Panc1 (cell line): ENCODE measurements at regions not wholly inside any gene's neighbourhood (a gene's known extent, or its start where the extent isn't known, plus 50 kb on each side); places are given as distances from the start of the nearest gene placed in this dataset.

ENCODE experiments used
- ATAC-seq: fragments of 200-7000 bp; cut with Tn5 transposase; 2 replicates; pipeline ENCODE4 v1.9.1; 2020; ENCODE audit warnings: mild to moderate bottlenecking, moderate library complexity
- BruUV-seq: library from RNA; stranded (reverse); fragments of 400-500 nt; replicated peaks from 2 replicates; lab custom pipeline; 2021; lab: Mats Ljungman, UMichigan
- CTCF ChIA-PET: fragments of 300-600 bp; sonication (Branson Sonifier 250); formaldehyde crosslinking; loops from one replicate; lab custom pipeline; 2022; ENCODE audit warnings: antibody characterized with exemption; lab: Charles Lee
- POLR2A ChIA-PET: fragments of 300-600 bp; sonication (Branson Sonifier 250); formaldehyde crosslinking; loops from one replicate; lab custom pipeline; 2022; ENCODE audit warnings: antibody characterized with exemption; lab: Charles Lee
- DNase-seq: peaks from one replicate; pipeline ENCODE4 v3.0.0-alpha.2; 2010; ENCODE audit warnings: low read depth, low spot score
- H3K27ac ChIP-seq: 2 replicates; pipeline ENCODE4 v1.5.1; 2011; ENCODE audit warnings: mild to moderate bottlenecking, low read length, inconsistent platforms
- H3K27me3 ChIP-seq: fragments of 200-500 bp; sonication (Bioruptor generic); 2 replicates; pipeline ENCODE4 v1.6.0; 2014; ENCODE audit warnings: low read length, inconsistent platforms; ENCODE audit not compliant: control insufficient read depth, insufficient read depth
- H3K36me3 ChIP-seq: fragments of 200-500 bp; sonication (Bioruptor generic); 2 replicates; pipeline ENCODE4 v1.5.1; 2014; ENCODE audit warnings: inconsistent platforms, mild to moderate bottlenecking, low read length, moderate library complexity; ENCODE audit not compliant: control insufficient read depth, insufficient read depth
- H3K4me1 ChIP-seq: 2 replicates; pipeline ENCODE4 v1.5.1; 2011; ENCODE audit warnings: inconsistent platforms, mild to moderate bottlenecking, low read length, moderate library complexity; ENCODE audit not compliant: control insufficient read depth, insufficient read depth
- H3K4me3 ChIP-seq, 2 experiments: 2 replicates each; pipeline ENCODE4 v1.5.1; 2011 to 2012; ENCODE audit warnings: low read depth in 2 of 2, low read length in 2 of 2, mild to moderate bottlenecking in 2 of 2, inconsistent platforms in 1 of 2, moderate library complexity in 1 of 2
- H3K9me3 ChIP-seq: fragments of 200-500 bp; sonication (Bioruptor generic); 2 replicates; pipeline ENCODE4 v1.5.1; 2014; ENCODE audit warnings: low read depth, mild to moderate bottlenecking, inconsistent platforms, low read length, moderate library complexity; ENCODE audit not compliant: control insufficient read depth, insufficient read depth
- POLR2AphosphoS5 ChIP-seq: IDR thresholded peaks from 2 replicates; pipeline ENCODE4 v1.6.1; 2012; ENCODE audit warnings: mild to moderate bottlenecking, low read depth, low read length, moderate library complexity
- SIN3A ChIP-seq: IDR thresholded peaks from 2 replicates; pipeline ENCODE4 v1.6.1; 2012; ENCODE audit warnings: low read depth, mild to moderate bottlenecking, low read length, moderate library complexity, borderline replicate concordance; ENCODE audit not compliant: insufficient read depth
- TCF7L2 ChIP-seq: IDR thresholded peaks from 2 replicates; pipeline ENCODE4 v1.6.1; 2011; ENCODE audit warnings: mild to moderate bottlenecking, low read depth, low read length, inconsistent platforms
- in situ Hi-C: cut with HindIII; loops from 2 replicates; pipeline ENCODE4 v1.10.0; 2016; ENCODE audit warnings: low sequenced_read_pairs, low pct_unique_long_range_greater_than_20kb
- intact Hi-C: fragments of 100-400 bp; cut with micrococcal nuclease; formaldehyde crosslinking; loops from one replicate; pipeline ENCODE4 v1.10.0; 2022; ENCODE audit not compliant: unreplicated experiment
- TF ChIP-seq, protein P1 (sequence below), 2 experiments: IDR thresholded peaks; 2 replicates each; pipeline ENCODE4 v1.6.1; 2011 to 2012; ENCODE audit warnings: low read depth in 2 of 2, control low read depth in 1 of 2, low read length in 1 of 2, mild to moderate bottlenecking in 1 of 2, moderate library complexity in 1 of 2; ENCODE audit not compliant: insufficient read depth in 1 of 2
- TF ChIP-seq, protein P2 (sequence below): fragments of 450-650 bp; IDR thresholded peaks from 2 replicates; pipeline ENCODE4 v1.5.1; 2017; ENCODE audit warnings: mild to moderate bottlenecking

DNA sequence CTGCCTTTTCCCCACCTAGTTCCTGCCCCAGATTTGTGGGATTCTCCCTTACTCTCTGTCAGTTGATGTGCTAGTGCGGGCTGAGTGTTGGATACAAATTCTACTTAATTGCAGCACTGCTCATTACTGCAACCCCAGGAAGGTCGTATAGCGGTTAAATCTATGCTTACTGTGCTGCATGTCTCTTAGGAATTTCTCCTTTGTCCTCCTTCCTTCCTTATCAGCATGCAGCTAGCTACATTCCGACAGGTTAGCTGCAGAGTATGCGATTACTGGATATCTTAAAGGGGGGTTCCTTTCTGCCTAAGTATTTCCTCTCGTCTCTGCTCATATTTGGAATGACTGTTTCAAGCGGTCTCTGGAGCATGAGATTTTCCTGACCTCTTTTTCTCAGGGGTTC, 662.8 kb downstream of the TLL1 start:
- no peaks in the 10 kb centered on the region for H3K27me3 ChIP-seq
- no peaks in the 10 kb centered on the region for H3K9me3 ChIP-seq
- intact Hi-C loops (no loop called here), in situ Hi-C loops (no loop called here)
- CTCF ChIA-PET: no interaction called here
- TF ChIP-seq, protein P1, sequence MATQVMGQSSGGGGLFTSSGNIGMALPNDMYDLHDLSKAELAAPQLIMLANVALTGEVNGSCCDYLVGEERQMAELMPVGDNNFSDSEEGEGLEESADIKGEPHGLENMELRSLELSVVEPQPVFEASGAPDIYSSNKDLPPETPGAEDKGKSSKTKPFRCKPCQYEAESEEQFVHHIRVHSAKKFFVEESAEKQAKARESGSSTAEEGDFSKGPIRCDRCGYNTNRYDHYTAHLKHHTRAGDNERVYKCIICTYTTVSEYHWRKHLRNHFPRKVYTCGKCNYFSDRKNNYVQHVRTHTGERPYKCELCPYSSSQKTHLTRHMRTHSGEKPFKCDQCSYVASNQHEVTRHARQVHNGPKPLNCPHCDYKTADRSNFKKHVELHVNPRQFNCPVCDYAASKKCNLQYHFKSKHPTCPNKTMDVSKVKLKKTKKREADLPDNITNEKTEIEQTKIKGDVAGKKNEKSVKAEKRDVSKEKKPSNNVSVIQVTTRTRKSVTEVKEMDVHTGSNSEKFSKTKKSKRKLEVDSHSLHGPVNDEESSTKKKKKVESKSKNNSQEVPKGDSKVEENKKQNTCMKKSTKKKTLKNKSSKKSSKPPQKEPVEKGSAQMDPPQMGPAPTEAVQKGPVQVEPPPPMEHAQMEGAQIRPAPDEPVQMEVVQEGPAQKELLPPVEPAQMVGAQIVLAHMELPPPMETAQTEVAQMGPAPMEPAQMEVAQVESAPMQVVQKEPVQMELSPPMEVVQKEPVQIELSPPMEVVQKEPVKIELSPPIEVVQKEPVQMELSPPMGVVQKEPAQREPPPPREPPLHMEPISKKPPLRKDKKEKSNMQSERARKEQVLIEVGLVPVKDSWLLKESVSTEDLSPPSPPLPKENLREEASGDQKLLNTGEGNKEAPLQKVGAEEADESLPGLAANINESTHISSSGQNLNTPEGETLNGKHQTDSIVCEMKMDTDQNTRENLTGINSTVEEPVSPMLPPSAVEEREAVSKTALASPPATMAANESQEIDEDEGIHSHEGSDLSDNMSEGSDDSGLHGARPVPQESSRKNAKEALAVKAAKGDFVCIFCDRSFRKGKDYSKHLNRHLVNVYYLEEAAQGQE (IDR thresholded peaks at IDR 0.05; ENCODE audit: insufficient read depth in 1 of 2, low read depth in 2 of 2, low read length in 1 of 2): no peak
- TF ChIP-seq SIN3A: no peak
- TF ChIP-seq POLR2AphosphoS5: no peak
- TF ChIP-seq TCF7L2: no peak
- TF ChIP-seq, protein P2, sequence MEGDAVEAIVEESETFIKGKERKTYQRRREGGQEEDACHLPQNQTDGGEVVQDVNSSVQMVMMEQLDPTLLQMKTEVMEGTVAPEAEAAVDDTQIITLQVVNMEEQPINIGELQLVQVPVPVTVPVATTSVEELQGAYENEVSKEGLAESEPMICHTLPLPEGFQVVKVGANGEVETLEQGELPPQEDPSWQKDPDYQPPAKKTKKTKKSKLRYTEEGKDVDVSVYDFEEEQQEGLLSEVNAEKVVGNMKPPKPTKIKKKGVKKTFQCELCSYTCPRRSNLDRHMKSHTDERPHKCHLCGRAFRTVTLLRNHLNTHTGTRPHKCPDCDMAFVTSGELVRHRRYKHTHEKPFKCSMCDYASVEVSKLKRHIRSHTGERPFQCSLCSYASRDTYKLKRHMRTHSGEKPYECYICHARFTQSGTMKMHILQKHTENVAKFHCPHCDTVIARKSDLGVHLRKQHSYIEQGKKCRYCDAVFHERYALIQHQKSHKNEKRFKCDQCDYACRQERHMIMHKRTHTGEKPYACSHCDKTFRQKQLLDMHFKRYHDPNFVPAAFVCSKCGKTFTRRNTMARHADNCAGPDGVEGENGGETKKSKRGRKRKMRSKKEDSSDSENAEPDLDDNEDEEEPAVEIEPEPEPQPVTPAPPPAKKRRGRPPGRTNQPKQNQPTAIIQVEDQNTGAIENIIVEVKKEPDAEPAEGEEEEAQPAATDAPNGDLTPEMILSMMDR: no peak
- no TSS peak for BruUV-seq
- H3K4me1 ChIP-seq: no peaks in the 10 kb centered on the region
- no peak overlapping the region for H3K4me3 ChIP-seq
- DNase-seq (no peak), ATAC-seq (no peak)
- POLR2A ChIA-PET: no interaction called here
- H3K36me3 ChIP-seq: no peaks in the 10 kb centered on the region
- no peak overlapping the region for H3K27ac ChIP-seq

DNA sequence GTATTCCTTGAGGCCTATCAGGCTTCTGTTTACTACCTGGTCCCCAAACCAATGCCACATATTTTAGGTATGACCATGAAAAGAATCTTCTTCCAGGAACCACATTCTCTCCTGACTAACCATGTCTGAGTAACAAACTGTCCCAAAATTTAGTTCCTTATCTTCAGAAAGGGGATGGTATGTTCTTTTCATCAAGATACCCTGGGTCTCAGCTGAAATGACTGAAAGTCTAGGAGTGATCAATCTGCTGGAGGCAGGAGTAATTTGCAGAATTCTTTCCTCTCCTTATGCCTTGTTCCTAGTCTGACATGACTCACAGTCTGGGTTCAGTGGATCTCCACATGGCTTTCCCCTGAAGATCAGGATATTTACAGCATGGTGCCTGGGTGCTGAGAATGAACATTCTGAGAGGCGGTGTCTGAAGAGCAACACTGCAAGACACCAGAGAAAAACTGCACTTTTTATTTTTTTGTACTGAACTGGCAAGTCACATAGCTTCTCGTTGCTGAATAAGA, 665.5 kb downstream of the TLL1 start:
- Histone ChIP-seq H3K36me3 (no peaks in the 10 kb centered on the region), H3K4me1 (no peaks in the 10 kb centered on the region), H3K27ac (no peak overlapping the region), H3K9me3 (no peaks in the 10 kb centered on the region), H3K27me3 (no peaks in the 10 kb centered on the region), H3K4me3 (no peak overlapping the region)
- ChIA-PET POLR2A (no interaction called here), CTCF (no interaction called here)
- no peak for DNase-seq
- TF ChIP-seq TCF7L2 (no peak), SIN3A (no peak), POLR2AphosphoS5 (no peak)
- TF ChIP-seq, protein P1 (IDR thresholded peaks at IDR 0.05; ENCODE audit: insufficient read depth in 1 of 2, low read depth in 2 of 2, low read length in 1 of 2): no peak
- TF ChIP-seq, protein P2: no peak
- ATAC-seq: no peak
- intact Hi-C loops (no loop called here), in situ Hi-C loops (no loop called here)
- no TSS peak for BruUV-seq
